Effector CD4-positive, alpha-beta T cell (primary cell): ENCODE measurements at regions not wholly inside any gene's neighbourhood (a gene's known extent, or its start where the extent isn't known, plus 50 kb on each side); places are given as distances from the start of the nearest gene placed in this dataset.
A peak's percentile ranks its signal among the peaks of the same experiment; 100 is the strongest.
"Not testable (repeated sequence)": the region's sequence is repeated elsewhere in the genome, so short reads cannot be mapped to it uniquely, and the experiment has no call there.

Experiments used
- DNase-seq: peaks from one replicate; pipeline ENCODE4 v3.0.0-alpha.2; 2020

DNA sequence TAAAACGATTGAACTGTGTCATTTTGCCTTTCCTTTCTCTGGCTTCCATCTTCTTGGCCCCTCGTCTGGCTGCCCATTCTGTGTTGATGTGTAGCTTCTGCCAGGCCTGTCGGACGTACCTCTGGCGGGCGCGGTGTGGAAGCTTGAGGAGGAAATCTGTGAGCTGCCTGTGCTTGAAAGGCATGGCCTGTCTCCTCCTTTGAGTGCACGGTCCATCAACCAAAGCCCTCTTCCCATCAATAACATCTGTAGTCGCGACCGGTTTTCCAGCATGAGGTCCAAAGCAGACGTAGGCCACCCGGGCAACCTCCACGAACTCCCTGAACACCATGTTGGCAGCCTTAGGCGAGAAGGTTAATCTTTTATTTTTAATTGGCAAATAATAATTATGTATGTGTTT lies 202.7 kb downstream of the CRLF2 start:
- DNase-seq: no peak

DNA sequence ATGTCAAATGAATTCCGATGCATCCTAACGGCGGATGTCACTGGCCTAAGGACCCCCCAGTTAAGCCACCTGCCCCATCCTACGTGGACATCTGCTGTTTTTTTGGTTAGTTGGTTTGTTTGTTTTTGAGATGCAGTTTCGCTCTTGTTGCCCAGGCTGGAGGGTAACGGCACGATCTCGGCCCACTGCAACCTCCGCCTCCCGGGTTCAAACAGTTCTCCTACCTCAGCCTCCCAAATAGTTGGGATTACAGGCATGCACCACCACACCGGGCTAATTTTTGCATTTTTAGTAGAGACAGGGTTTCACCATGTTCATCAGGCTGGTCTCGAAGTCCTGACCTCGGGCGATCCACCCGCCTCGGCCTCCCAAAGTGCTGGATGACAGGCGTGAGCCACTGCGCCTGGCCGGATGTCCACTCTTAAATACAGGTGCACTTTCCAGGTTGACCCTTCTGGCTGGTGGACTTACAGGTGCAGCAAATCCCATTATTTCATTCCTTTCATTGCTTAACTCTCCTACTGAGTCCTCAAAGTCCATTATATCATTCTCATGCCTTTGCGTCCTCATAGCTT lies 206.2 kb downstream of the CRLF2 start:
- DNase-seq: no peak

DNA sequence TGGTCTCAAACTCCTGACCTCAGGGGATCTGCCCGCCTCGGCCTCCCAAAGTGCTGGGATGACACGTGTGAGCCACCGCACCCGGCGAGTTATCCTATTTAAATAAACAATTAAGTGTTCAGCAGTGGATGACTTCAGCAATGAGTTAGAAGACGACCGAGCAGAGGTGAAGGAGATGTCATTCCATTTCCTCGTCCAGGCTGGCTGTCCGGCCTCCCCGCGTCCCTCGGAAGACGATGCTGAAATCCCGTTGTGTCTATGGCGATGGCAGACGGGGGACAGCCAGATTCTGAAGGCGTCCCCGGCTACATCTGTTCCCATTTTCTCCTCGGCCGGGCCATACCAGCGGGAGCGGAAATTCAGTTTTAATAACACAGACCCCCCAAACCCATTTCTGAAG lies 209.8 kb downstream of the CRLF2 start:
- no peak for DNase-seq

DNA sequence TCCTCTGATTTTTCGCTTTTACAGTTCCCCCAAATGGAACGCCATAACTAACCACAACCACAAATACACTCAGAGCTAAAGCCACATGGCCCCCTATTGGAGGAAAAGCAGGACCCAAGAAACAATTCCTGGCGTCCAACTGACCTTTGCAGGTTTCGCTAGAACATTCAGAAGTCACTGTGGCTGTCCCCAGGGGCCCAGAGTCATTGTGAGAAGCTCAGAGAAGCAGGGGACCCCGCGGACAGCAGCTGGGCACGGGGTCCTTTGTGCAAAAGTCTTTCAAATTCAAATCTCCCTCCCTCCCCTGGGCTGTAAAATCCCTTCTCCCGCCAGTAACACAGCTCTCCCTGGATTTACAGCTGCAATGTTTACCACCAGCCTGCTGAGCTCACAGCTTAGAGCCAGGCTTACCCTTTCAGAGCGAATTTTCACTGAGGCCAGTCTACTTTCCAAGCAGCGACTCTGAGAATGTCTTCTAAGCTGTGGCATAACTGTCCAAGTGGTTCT lies 214.8 kb downstream of the CRLF2 start:
- DNase-seq: no peak

DNA sequence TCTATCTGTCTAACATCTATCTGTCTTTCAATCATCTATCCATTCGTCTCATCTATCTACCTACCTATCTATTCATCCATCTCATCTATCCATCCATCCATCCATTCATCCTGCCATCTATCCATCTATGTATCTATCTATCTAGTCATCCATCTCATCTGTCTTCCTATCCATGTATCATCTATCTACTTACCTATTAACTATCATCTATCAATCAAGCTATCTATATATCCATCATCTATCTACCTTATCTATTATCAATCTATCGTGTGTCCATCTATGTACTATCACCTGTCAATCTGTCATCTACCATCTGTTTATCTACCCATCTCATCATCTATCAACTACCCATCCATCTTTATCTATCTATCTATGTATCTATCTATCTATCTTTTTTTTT lies 217.7 kb downstream of the CRLF2 start:
- DNase-seq: no peak

DNA sequence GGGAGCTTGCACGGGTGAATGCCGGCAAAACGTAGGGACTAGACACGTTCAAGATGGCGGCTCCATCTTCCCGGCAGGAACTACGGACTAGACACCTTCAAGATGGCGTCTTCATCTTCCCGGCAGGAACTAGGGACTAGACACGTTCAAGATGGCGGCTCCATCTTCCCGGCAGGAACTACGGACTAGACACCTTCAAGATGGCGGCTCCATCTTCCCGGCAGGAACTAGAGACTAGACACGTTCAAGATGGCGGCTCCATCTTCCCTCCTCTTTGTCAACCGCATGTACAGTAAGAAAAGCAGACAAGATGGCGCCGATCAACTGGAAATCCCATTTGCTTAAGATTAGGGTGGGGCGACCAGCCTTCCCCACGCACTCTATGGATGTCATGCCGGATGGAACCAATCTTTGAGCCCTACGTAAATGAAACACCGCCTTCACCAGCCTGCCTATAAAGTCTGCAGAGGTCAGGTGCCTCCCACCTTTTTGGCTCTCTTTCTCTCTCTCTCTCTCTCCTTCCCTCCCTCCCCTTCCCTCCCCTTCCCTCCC lies 222.4 kb downstream of the CRLF2 start:
- DNase-seq: peak; percentile 85

DNA sequence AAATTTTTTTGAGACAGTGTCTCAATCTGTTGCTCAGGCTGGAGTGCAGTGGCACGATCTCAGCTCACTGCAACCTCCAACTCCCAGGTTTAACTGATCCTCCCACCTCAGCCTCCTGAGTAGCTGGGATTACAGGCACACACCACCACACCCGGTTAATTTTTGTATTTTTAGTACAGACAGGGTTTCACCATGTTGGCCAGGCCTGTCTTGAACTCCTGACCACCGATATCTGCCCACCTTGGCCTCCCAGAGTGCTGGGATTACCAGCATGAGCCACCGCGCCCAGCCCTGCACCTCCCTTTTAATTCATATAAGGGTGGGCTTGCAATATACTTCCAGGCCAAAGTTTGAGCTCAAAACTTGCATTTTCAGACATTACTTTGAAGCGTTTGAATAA lies 223.9 kb downstream of the CRLF2 start:
- DNase-seq: not testable (repeated sequence)

DNA sequence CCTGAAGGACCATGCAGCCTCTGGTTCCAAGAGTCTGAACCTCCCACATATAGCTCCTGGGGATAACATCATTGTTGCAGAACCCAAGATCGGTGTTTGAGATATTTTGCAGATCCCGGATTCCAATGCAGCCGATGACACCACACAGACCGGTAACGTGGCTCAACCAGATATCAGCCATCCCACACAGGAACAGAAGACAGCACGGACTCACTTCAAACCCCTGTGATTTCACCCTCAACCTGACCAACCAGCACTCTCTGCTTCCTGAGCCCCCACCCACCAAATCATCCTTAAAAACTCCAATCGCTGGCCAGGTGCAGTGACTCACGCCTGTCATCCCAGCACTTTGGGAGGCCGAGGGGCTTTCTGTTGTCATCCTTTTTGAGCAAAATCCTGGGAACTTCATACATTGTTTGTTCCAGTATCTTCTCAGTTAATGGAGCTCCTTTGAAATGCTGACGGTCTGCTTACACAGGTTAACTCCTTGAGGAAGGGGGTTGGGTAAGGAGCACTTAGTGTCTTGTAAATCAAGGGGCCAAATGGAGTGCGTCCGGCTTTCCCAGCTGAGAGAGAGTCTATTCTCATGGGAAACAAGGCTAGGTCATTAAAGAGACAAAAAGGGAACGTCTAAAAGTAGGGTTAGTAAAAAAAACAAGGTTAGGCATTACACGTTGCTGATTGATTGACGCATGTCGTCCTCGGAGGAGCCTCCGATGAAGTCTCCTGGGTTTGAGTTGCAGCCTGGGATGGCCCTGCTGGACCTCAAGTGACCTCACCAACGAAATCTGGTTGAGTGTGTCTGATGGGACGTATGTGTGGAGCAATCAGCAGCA lies 230.4 kb downstream of the CRLF2 start:
- DNase-seq: no peak

DNA sequence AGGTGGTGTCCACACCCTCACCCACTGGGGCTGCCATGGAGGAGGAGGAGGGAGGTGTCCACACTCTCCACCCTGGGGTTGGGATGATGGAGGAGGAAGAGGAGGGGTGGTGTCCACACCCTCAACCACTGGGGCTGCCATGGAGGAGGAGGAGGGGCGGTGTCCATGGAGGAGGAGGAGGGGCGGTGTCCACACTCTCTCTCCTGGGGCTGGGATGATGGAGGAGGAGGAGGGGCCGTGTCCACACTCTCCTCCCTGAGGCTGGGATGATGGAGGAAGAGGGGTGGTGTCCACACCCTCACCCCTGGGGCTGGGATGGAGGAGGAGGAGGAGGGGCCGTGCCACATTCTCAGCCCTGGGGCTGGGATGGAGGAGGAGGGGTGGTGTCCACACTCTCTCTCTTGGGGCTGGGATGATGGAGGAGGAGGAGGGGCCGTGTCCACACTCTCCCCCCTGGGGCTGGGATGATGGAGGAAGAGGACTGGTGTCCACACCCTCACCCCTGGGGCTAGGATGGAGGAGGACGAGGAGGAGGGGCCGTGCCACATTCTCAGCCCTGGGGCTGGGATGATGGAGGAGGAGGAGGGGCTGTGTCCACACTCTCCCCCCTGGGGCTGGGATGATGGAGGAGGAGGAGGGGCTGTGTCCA lies 231.7 kb downstream of the CRLF2 start:
- DNase-seq: no peak

DNA sequence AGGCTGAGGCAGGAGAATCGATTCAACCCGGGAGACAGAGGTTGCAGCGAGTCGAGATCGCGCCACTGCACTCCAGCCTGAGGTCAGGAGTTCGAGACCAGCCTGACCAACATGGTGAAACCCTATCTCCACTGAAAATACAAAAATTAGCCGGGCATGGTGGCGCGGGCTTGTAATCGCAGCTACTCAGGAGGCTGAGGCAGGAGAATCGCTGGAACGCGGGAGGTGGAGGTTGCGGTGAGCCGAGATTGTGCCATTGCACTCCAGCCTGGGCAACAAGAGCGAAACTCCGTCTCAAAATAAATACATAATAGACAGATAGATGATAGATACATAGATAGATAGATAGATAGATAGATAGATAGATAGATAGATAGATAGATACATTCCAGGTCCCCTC lies 233.3 kb downstream of the CRLF2 start:
- DNase-seq: not testable (repeated sequence)

DNA sequence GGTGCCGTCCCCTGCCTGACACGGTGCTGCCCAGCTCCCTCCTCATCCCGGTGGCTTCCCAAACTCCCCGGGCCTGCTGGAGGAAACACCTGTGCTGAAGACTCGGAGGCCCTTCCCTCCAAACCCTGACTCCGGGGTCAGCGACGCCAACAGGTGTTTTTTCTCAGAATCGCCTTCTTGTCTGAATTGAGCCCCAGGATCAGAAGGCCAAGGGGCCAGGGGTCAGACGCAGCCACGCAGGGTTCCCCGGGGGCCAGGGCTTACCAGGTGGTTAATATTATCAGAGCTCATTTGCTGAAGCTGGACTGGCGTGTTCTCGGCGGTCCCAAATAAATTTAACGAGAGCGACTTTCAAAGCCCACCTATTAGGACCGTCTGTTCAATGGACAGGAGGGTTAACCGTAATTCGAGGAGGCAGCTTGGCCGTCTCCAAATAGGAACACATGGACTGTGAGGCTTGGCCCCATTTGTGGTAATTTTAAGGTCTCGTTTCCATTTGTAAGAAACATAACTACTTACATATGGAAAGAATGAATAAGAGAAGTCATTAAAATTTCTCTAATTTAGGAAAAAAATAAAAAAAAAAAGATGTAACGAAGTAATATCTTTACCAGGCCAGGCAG lies 239.3 kb downstream of the CRLF2 start:
- DNase-seq: no peak

DNA sequence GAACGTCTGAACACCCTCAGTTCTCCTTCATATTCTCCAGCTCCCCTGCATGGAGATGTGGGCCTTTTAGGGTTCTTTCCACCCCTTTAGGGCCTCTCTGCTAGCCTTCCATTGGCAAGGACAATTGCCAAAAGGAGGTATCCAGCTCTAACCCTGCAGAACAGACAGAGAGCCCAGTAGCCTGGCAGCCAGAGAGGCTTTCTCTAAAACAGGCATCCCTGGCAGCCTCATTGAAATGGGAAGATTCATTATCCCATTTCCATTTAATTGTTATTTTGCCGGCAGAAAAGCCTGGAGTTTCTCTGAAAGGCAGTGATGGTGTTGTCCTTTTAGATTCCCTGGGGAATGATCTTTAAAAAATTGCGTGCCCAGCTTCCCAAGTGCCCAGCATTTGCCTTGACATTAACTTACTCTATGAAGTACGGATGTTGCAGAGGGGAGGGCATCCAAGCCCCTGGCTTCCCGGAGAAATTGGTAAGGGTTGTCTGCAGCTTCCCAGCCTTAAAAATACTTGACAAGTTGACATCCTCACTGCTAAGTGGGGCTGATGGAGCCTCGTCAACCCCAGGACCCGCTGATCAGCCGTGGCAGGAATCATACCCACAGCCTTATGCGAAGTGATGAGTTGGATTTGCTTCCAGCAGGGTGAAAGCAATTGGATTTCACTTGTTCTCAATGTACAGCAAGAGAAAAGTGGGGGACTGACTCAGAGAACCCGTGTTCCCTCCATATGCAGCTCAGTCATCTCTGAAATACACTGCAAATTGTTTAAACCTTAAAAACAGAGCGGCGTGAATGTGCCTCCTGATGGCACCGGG lies 244.1 kb downstream of the CRLF2 start:
- DNase-seq: no peak

DNA sequence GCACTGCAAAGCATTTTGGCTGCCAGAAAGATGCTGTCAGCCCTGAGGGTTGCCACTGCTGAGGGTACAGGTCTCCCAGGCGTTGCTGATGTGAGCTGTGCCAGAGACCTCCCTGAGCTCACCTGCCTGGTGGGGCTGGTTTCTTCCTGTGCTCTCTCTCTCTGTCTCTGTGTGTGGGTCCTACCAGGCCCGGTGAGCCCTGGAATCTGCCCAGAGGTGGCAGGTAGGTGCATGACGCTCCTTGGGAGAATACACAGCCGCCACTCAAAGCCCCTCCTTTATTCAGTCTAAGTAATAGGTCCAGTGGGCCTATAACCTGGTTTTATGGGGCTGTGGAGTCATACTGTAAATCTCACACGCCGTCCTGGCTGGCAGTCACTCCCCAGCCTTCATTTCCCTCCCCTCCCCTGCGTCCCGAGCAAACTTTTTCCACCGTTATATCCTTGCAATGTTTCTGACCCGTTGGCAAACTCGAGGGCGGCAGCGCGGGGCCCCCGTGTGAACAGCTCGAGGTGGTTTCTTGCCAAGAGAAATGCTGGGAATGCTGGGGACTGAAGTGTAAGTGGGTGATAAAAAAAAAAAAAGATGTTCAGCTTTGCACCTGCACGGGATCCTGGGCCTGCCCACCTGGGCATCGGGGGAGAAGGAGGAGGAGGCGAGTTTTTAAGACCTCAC lies 245.9 kb downstream of the CRLF2 start:
- no peak for DNase-seq

DNA sequence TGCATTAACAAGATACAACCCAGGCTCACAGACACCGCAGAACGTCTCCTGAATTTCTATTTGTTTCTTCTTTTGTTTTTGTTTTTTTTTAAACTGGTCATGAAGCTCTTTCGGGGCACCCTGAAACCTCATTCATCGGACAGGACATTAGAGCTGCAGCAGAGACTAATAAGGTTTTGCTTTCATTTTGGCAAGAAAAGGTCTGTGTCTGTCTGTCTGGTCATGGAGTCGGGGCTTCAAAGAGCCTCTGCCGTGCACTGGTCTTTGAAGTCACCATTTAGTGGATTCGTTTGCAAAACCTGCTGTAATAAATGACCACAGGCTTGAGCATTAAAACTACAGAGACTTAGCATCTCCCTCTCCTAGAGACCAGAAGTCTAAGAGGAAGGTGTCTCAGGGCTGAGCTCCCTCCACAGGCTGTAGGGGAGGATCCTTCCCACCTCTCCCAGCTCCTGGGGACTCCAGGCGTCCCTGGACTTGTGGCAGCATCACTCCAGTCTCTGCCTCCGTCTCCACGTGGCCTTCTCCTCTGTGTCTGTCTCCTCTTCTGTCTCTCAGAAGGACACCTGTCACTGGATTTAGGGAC lies 247.5 kb downstream of the CRLF2 start:
- no peak for DNase-seq

DNA sequence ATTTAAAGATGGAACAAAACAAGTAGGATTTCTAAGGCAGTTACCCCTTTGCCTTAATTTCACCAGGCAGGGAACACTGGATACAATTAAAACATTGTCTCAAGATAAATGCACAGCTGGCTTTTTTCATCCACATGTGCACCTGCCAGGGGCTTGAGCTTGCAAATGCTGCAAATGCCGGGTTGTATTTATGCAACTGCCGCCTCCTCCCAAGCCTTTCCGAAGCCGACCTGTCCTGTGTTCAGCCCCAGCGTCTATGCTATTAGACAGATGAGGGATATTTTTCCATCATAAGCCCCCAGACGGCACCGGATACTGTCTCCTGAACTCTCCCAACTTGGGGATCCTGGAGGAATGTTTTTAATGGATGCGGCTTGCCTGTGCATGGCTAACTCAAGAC lies 251.6 kb downstream of the CRLF2 start:
- no peak for DNase-seq

DNA sequence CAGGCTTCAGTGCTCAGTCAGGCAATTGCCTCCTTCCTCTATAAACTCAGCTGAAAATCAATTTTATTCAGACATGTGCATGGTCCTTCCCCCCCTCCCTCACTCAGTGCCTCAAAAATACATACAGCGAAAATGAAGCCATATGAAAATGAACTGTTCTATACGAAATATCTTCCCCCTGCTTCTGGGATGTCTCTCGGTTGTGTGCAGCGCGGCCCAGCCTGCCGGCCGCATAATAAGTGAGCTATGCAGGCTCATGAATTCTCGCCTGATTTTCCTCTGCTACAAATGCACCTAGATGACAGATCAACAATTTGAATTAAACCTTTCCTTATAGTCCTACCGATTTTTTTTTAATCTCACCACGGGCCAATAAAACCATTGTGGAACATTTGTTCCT lies 252.9 kb downstream of the CRLF2 start:
- DNase-seq: no peak

DNA sequence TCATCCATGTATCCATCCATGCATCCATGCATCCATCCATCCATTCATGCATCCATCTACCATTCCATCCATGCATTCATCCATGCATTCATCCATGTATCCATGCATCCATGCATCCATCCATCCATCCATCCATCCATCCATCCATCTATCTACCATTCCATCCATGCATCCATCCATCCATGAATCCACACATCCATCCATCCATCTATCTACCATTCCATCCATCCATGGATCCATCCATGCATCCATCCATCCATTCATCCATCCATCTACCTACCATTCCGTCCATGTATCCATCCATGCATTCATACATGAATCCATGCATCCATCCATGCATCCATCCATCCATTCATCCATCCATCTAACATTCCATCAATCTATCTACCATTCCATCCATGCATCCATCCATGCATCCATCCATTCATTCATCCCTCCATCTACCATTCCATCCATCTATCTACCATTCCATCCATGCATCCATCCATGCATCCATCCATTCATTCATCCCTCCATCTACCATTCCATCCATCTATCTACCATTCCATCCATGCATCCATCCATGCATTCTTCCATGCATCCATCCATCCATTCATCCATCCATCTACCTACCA lies 257.2 kb downstream of the CRLF2 start:
- DNase-seq: not testable (repeated sequence)

DNA sequence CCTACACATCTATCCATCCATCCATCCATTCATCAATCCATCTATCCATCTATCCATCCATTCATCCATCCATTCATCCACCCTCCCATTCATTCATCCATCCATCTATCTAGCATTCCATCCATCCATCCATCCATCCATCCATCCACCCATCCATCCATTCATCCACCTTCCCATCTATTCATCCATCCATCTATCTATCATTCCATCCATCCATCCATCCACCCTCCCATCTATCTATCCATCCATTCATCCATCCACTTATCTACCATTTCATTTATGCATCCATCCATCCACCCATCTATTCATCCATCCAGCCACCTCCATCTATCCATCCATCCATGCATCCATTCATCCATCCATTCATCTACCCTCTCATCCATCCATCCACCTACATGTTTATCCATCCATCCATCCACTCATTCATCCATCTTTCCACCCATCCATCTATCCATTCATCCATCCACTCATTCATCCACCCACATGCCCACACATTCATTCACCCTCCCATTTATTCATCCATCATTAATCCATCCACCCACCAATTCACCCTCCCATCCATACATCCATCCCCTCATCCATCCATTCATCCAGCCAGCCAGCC lies 258.5 kb downstream of the CRLF2 start:
- DNase-seq: no peak

DNA sequence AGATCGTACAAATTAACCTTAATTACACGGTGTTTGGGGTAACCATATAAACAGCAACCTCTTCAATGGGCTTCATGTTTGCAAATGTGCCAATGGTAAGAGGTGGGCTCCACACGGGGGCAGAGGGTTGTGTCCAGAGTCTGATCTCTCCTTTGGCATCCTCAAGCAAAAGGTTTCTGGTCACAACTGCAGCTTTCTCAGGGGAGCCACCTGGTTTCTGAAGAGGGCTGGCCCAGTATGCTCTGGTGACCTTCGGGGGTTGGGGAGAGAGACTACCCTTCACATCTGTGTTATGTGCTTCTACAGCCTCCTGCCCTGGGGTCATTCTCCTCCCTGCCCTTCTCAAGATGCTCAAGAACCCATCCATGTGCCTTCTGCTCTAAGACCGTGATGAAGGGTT lies 259.6 kb downstream of the CRLF2 start:
- no peak for DNase-seq

DNA sequence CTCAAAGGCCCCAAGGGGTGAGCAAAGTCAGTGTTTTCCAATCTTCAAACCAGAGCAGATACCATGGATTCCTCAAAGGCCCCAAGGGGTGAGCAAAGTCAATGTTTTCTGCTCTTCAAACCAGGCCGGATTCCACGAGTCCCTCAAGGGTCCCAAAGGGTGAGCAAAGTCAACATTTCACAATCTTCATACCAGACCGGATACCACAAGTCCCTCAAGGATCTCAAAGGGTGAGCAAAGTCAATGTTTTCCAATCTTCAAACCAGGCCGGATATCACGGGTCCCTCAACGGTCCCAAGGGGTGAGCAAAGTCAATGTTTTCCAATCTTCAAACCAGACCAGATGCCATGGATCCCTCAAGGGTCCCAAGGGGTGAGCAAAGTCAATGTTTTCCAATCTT lies 265.2 kb downstream of the CRLF2 start:
- not testable (repeated sequence) for DNase-seq
